SK-N-SH (cell line): ENCODE measurements at regions not wholly inside any gene's neighbourhood (a gene's known extent, or its start where the extent isn't known, plus 50 kb on each side); places are given as distances from the start of the nearest gene placed in this dataset.

Experiments used
- CTCF ChIA-PET: fragments of 300-600, 350-600 bp; formaldehyde crosslinking; extraction: SDS; loops from one replicate; lab custom pipeline; 2021; lab: Yijun Ruan, JAX
- POLR2A ChIA-PET: fragments of 350-600 bp; sonication (Branson Sonifier 250); formaldehyde crosslinking; extraction: SDS; loops from one replicate; lab custom pipeline; 2020; ENCODE audit warnings: antibody characterized with exemption, inconsistent platforms; lab: Yijun Ruan, JAX
- DNase-seq: peaks from one replicate; pipeline ENCODE4 v3.0.0; 2012
- H2AFZ ChIP-seq: fragments of 200-600 bp; sonication (generic); 2 replicates; pipeline ENCODE4 v1.8.1; 2016; ENCODE audit warnings: antibody characterized with exemption, mild to moderate bottlenecking, low read depth
- H3F3A ChIP-seq: fragments of 200-600 bp; sonication (generic); replicated peaks from 2 replicates; pipeline ENCODE3; 2016; ENCODE audit warnings: antibody characterized with exemption, mild to moderate bottlenecking; ENCODE audit not compliant: insufficient read depth
- H3K27ac ChIP-seq, 2 experiments: fragments of 200-500 bp in 1 of 2; fragments of 200-600 bp in 1 of 2; sonication (Bioruptor generic) in 1 of 2; sonication (generic), shearing (Covaris generic) in 1 of 2; 2 replicates each; pipeline versions ENCODE4 v1.5.1 to v1.6.1; 2014 to 2016; ENCODE audit warnings: low read depth in 2 of 2, inconsistent platforms in 1 of 2, low read length in 1 of 2, mild to moderate bottlenecking in 1 of 2, mixed read lengths in 1 of 2
- H3K27me3 ChIP-seq: fragments of 200-600 bp; sonication (generic), shearing (Covaris generic); 2 replicates; pipeline ENCODE4 v1.6.1; 2016; ENCODE audit warnings: mixed run types; ENCODE audit not compliant: insufficient read depth
- H3K36me3 ChIP-seq, 2 experiments: fragments of 200-500 bp in 1 of 2; fragments of 200-600 bp in 1 of 2; sonication (Bioruptor generic) in 1 of 2; sonication (generic) in 1 of 2; replicated peaks in 1 of 2; 2 replicates each; pipeline versions ENCODE3 to v1.5.1; 2014 to 2016; ENCODE audit warnings: low read length in 1 of 2, mild to moderate bottlenecking in 1 of 2; ENCODE audit not compliant: insufficient read depth in 2 of 2, control insufficient read depth in 1 of 2
- H3K4me1 ChIP-seq, 2 experiments: fragments of 200-500 bp in 1 of 2; fragments of 200-600 bp in 1 of 2; sonication (Bioruptor generic) in 1 of 2; sonication (generic), shearing (Covaris generic) in 1 of 2; 2 replicates each; pipeline versions ENCODE4 v1.5.1 to v1.6.1; 2014 to 2016; ENCODE audit warnings: low read depth in 1 of 2, low read length in 1 of 2, mixed run types in 1 of 2; ENCODE audit not compliant: insufficient read depth in 2 of 2, control insufficient read depth in 1 of 2
- H3K4me2 ChIP-seq: fragments of 200-600 bp; sonication (generic), shearing (Covaris generic); 2 replicates; pipeline ENCODE4 v1.6.1; 2017; ENCODE audit warnings: mixed run types
- H3K4me3 ChIP-seq, 2 experiments: fragments of 200-500 bp in 1 of 2; fragments of 200-600 bp in 1 of 2; sonication (Bioruptor generic) in 1 of 2; sonication (generic), shearing (Covaris generic) in 1 of 2; 2 replicates each; pipeline versions ENCODE4 v1.5.1 to v1.8.1; 2014 to 2016; ENCODE audit warnings: low read depth in 2 of 2, inconsistent platforms in 1 of 2, low read length in 1 of 2, mild to moderate bottlenecking in 1 of 2, mixed read lengths in 1 of 2, moderate library complexity in 1 of 2
- H3K79me2 ChIP-seq: fragments of 200-600 bp; sonication (generic); 2 replicates; pipeline ENCODE4 v1.8.1; 2017; ENCODE audit warnings: mild to moderate bottlenecking; ENCODE audit not compliant: insufficient read depth
- H3K9ac ChIP-seq: fragments of 200-600 bp; sonication (generic); 2 replicates; pipeline ENCODE4 v1.6.1; 2017; ENCODE audit warnings: mixed run types
- H3K9me2 ChIP-seq: fragments of 200-600 bp; sonication (generic); 2 replicates; pipeline ENCODE4 v1.6.1; 2017; ENCODE audit warnings: mixed run types
- H3K9me3 ChIP-seq: fragments of 200-600 bp; sonication (generic); 2 replicates; pipeline ENCODE4 v1.6.1; 2017; ENCODE audit warnings: mixed run types, mild to moderate bottlenecking, moderate library complexity
- H4K20me1 ChIP-seq: fragments of 200-600 bp; sonication (generic); 2 replicates; pipeline ENCODE4 v1.6.1; 2017; ENCODE audit warnings: mild to moderate bottlenecking, mixed run types; ENCODE audit not compliant: insufficient read depth
- CHD2 ChIP-seq: fragments of 150-350 bp; IDR thresholded peaks from 2 replicates; pipeline ENCODE4 v1.6.1; 2018; ENCODE audit warnings: low read length; ENCODE audit not compliant: partially characterized antibody
- CTCF ChIP-seq: fragments of 200-600 bp; sonication (generic); IDR thresholded peaks from 2 replicates; pipeline ENCODE4 v1.6.1; 2017; ENCODE audit warnings: antibody characterized with exemption, mild to moderate bottlenecking, moderate library complexity
- ELF1 ChIP-seq: IDR thresholded peaks from 2 replicates; pipeline ENCODE4 v1.4.0; 2012
- GABPA ChIP-seq: IDR thresholded peaks from 2 replicates; pipeline ENCODE4 v1.4.0; 2012; ENCODE audit warnings: low read depth, mild to moderate bottlenecking
- GATA2 ChIP-seq: sonication (generic); formaldehyde crosslinking; IDR thresholded peaks from 2 replicates; pipeline ENCODE4 v1.5.0; 2020; ENCODE audit warnings: mild to moderate bottlenecking, missing genetic modification reagents
- IRF3 ChIP-seq: fragments of 150-350 bp; IDR thresholded peaks from 2 replicates; pipeline ENCODE4 v1.6.1; 2016; ENCODE audit warnings: mild to moderate bottlenecking, low read depth, low read length
- JUND ChIP-seq: IDR thresholded peaks from 2 replicates; pipeline ENCODE4 v1.4.0; 2012
- MAX ChIP-seq: IDR thresholded peaks from 2 replicates; pipeline ENCODE4 v1.4.0; 2012; ENCODE audit warnings: low read depth
- MXI1 ChIP-seq: IDR thresholded peaks from 2 replicates; pipeline ENCODE4 v1.6.1; 2012; ENCODE audit warnings: mild to moderate bottlenecking, low read depth, low read length, improper control_type of control experiment
- NRF1 ChIP-seq: IDR thresholded peaks from 2 replicates; pipeline ENCODE4 v1.6.1; 2012; ENCODE audit warnings: low read depth, mild to moderate bottlenecking, low read length
- POLR2AphosphoS5 ChIP-seq: IDR thresholded peaks from 2 replicates; pipeline ENCODE4 v1.6.1; 2012; ENCODE audit warnings: low read depth, low read length
- RCOR1 ChIP-seq: fragments of 150-350 bp; IDR thresholded peaks from 2 replicates; pipeline ENCODE4 v1.6.1; 2017; ENCODE audit warnings: antibody characterized with exemption, low read length
- REST ChIP-seq: IDR thresholded peaks from 2 replicates; pipeline ENCODE4 v1.6.1; 2012; ENCODE audit warnings: mild to moderate bottlenecking, low read depth, low read length, moderate library complexity
- RFX5 ChIP-seq: IDR thresholded peaks from 2 replicates; pipeline ENCODE4 v1.6.1; 2012; ENCODE audit warnings: mild to moderate bottlenecking, improper control_type of control experiment, low read length
- SIN3A ChIP-seq: IDR thresholded peaks from 2 replicates; pipeline ENCODE4 v1.6.1; 2012; ENCODE audit warnings: low read depth, mild to moderate bottlenecking, low read length, moderate library complexity, borderline replicate concordance
- SMC3 ChIP-seq: IDR thresholded peaks from 2 replicates; pipeline ENCODE4 v1.6.1; 2012; ENCODE audit warnings: low read depth, low read length, improper control_type of control experiment
- TAF1 ChIP-seq: IDR thresholded peaks from 2 replicates; pipeline ENCODE4 v1.6.1; 2012; ENCODE audit warnings: low read depth, mild to moderate bottlenecking, low read length, moderate library complexity, borderline replicate concordance
- TEAD4 ChIP-seq: IDR thresholded peaks from 2 replicates; pipeline ENCODE4 v1.4.0; 2012; ENCODE audit warnings: mild to moderate bottlenecking, borderline replicate concordance; ENCODE audit not compliant: insufficient read depth
- USF2 ChIP-seq: fragments of 150-350 bp; IDR thresholded peaks from 2 replicates; pipeline ENCODE4 v1.6.1; 2017; ENCODE audit warnings: antibody characterized with exemption, low read length, low read depth, borderline replicate concordance
- WGBS: methylation state at CpG from one replicate; pipeline ENCODE4 v1.1.6; 2017; ENCODE audit warnings: low lambda C conversion rate; 5-methylcytosine and 5-hydroxymethylcytosine counted together

- no peak for TF ChIP-seq USF2
- TF ChIP-seq POLR2AphosphoS5 = no peak
These were observed 155.7 kb upstream of the ETAA1 start (continued) for GRCh38 chr2:67241453-67241852.

- CTCF ChIA-PET = interaction anchor here (0.7 kb wide), 1 partner anchor 9 kb away, joined by 3 read pairs; no protein-coding TSS in a partner anchor
- H3K27me3 ChIP-seq = no peaks in the 10 kb centered on the region
- H3K4me2 ChIP-seq = no peak overlapping the region
These were observed 154.7 kb upstream of the ETAA1 start for GRCh38 chr2:67242456-67242855.

More at GRCh38 chr2:67242456-67242855, 154.7 kb upstream of the ETAA1 start:
- WGBS = 92% methylated on average over 3 of the region's 3 CpGs
- no peaks in the 10 kb centered on the region for H4K20me1 ChIP-seq
- TF ChIP-seq CTCF (no peak), MXI1 (no peak), ELF1 (no peak), RCOR1 (no peak), JUND (no peak), GATA2 (no peak), NRF1 (no peak), REST (no peak), SIN3A (no peak), SMC3 (no peak), TAF1 (no peak), MAX (no peak), RFX5 (no peak), GABPA (no peak), TEAD4 (no peak), IRF3 (no peak), CHD2 (no peak), POLR2AphosphoS5 (no peak)
- no peaks in the 10 kb centered on the region for H3K79me2 ChIP-seq
- H3K9ac ChIP-seq = no peak overlapping the region
- H3K27ac ChIP-seq = no peak overlapping the region
- H2AFZ ChIP-seq = no peak overlapping the region
- no peak overlapping the region for H3K4me3 ChIP-seq
- H3K36me3 ChIP-seq = no peaks in the 10 kb centered on the region
- H3K9me3 ChIP-seq = no peaks in the 10 kb centered on the region
- DNase-seq = no peak
- H3K4me1 ChIP-seq = peaks cover 0 to 3% of the 10 kb centered on the region in 2 experiments; a peak in 1 of 4 replicates
- H3K9me2 ChIP-seq = no peaks in the 10 kb centered on the region
- POLR2A ChIA-PET = no interaction called here
- H3F3A ChIP-seq = no peaks in the 10 kb centered on the region
